Hepatocyte (in vitro differentiated cells): ENCODE measurements at regions not wholly inside any gene's neighbourhood (a gene's known extent, or its start where the extent isn't known, plus 50 kb on each side); places are given as distances from the start of the nearest gene placed in this dataset.

Experiments
- DNase-seq: peaks from one replicate; pipeline ENCODE4 v3.0.0-alpha.2; 2016; ENCODE audit warnings: low spot score
- H2AFZ ChIP-seq: fragments of 200-600 bp; sonication (generic); 2 replicates; pipeline ENCODE4 v1.6.0; 2016; ENCODE audit warnings: antibody characterized with exemption, mild to moderate bottlenecking
- H3K27ac ChIP-seq: fragments of 200-600 bp; sonication (generic); 2 replicates; pipeline ENCODE4 v1.5.1; 2016; ENCODE audit warnings: mild to moderate bottlenecking
- H3K27me3 ChIP-seq: fragments of 200-600 bp; sonication (generic); 2 replicates; pipeline ENCODE4 v1.6.1; 2016
- H3K36me3 ChIP-seq: fragments of 200-600 bp; sonication (generic); replicated peaks from 2 replicates; pipeline ENCODE4 v1.5.1; 2016; ENCODE audit warnings: low read depth; ENCODE audit not compliant: insufficient read depth
- H3K4me1 ChIP-seq: fragments of 200-600 bp; sonication (generic); 2 replicates; pipeline ENCODE4 v1.5.1; 2016; ENCODE audit warnings: mild to moderate bottlenecking, moderate library complexity; ENCODE audit not compliant: insufficient read depth
- H3K4me2 ChIP-seq: fragments of 200-600 bp; sonication (generic); 2 replicates; pipeline ENCODE4 v1.6.0; 2016
- H3K4me3 ChIP-seq: fragments of 200-600 bp; sonication (generic); 2 replicates; pipeline ENCODE4 v1.5.1; 2016; ENCODE audit warnings: mild to moderate bottlenecking
- H3K79me2 ChIP-seq: fragments of 200-600 bp; sonication (generic); 2 replicates; pipeline ENCODE4 v1.6.0; 2017; ENCODE audit warnings: mild to moderate bottlenecking
- H3K9me2 ChIP-seq: fragments of 200-600 bp; sonication (generic); replicated peaks from 2 replicates; pipeline ENCODE4 v1.6.0; 2017; ENCODE audit warnings: mild to moderate bottlenecking; ENCODE audit not compliant: insufficient read depth
- H3K9me3 ChIP-seq: fragments of 200-600 bp; sonication (generic); 2 replicates; pipeline ENCODE4 v1.5.1; 2016; ENCODE audit warnings: low read depth, mild to moderate bottlenecking
- H4K20me1 ChIP-seq: fragments of 200-600 bp; sonication (generic); 2 replicates; pipeline ENCODE4 v1.6.0; 2016; ENCODE audit warnings: mild to moderate bottlenecking; ENCODE audit not compliant: insufficient read depth, poor library complexity, severe bottlenecking
- CTCF ChIP-seq: fragments of 200-600 bp; sonication (generic); IDR thresholded peaks from 2 replicates; pipeline ENCODE4 v1.5.1; 2016; ENCODE audit warnings: antibody characterized with exemption, mild to moderate bottlenecking; ENCODE audit not compliant: poor library complexity
- EZH2 ChIP-seq: fragments of 200-600 bp; sonication (generic); IDR thresholded peaks from 2 replicates; pipeline ENCODE4 v1.6.1; 2016; ENCODE audit warnings: antibody characterized with exemption, mild to moderate bottlenecking, borderline replicate concordance
- EZH2phosphoT487 ChIP-seq: fragments of 200-600 bp; sonication (generic); IDR thresholded peaks from one replicate; pipeline ENCODE4 v1.6.1; 2018; ENCODE audit warnings: antibody characterized with exemption, mild to moderate bottlenecking, low read depth, moderate library complexity; ENCODE audit not compliant: unreplicated experiment, severe bottlenecking
- WGBS: methylation state at CpG from one replicate; pipeline ENCODE4 v1.1.6; 2016; ENCODE audit warnings: low lambda C conversion rate; ENCODE audit errors: missing lambda C conversion rate; 5-methylcytosine and 5-hydroxymethylcytosine counted together

DNA sequence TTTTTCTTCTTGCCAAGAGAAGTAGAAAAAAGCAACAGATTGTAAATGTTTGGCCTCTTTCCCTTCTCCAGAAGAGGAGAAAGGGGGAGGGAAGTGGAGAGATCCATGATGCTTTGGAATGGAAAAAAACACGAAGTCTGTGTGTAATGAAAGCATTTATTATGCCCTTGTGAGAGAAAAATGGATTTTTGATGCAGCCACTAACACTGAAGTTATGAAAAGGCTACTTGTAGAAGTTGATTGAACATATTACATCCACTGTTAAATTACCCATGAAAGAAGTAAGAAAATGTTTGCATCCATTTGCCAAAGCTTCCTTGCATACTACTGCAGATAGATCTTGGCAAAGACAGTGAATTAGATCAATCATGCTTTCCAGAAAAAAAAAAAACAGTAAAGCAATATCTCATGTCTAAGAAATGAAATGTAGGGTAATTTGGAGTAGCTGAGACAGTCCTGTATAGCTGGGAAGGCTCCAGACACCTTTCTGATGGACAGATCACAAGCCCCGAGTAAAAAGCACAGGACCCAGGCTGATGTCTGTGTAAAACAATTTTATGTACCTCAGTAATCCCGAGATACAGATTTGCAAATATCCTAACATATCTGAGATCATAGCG, 295.5 kb downstream of the PLOD2 start:
- no peaks in the 10 kb centered on the region for H3K9me3 ChIP-seq
- no peaks in the 10 kb centered on the region for H4K20me1 ChIP-seq
- DNase-seq, result no peak
- no peaks in the 10 kb centered on the region for H3K27me3 ChIP-seq
- no peaks in the 10 kb centered on the region for H3K36me3 ChIP-seq
- no peak overlapping the region for H3K4me2 ChIP-seq
- no peaks in the 10 kb centered on the region for H3K9me2 ChIP-seq
- H3K4me1 ChIP-seq, result no peaks in the 10 kb centered on the region
- no peak overlapping the region for H3K4me3 ChIP-seq
- H3K27ac ChIP-seq, result no peak overlapping the region
- no peaks in the 10 kb centered on the region for H3K79me2 ChIP-seq
- WGBS, result 69% methylated on average over 4 of the region's 4 CpGs
- H2AFZ ChIP-seq, result no peak overlapping the region
- no peak for TF ChIP-seq EZH2
- TF ChIP-seq CTCF, result no peak
- TF ChIP-seq EZH2phosphoT487, result no peak

DNA sequence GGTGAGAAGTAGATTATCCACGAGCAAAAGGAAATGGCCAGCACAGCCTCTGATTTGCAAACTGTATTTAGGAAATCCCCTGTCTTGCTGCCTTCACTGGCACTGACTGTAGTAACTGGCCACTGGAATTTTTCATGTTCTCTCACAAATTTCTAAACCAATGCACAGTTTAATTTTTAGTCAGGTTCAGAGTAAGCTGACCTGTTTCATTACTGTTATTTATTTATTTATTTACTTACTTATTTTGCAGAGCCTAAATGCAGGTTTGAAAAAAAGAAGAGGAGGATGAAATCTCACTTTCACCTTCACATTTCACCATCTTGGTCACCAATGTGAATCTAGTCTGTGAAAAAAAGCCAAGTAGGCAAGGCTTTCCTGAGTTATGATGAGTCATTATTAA, 291.0 kb downstream of the PLOD2 start:
- no peak overlapping the region for H2AFZ ChIP-seq
- no peaks in the 10 kb centered on the region for H3K36me3 ChIP-seq
- no peak overlapping the region for H3K27ac ChIP-seq
- H3K27me3 ChIP-seq, result no peaks in the 10 kb centered on the region
- no peaks in the 10 kb centered on the region for H3K79me2 ChIP-seq
- H3K4me2 ChIP-seq, result no peak overlapping the region
- no peak overlapping the region for H3K4me3 ChIP-seq
- no peaks in the 10 kb centered on the region for H4K20me1 ChIP-seq
- no peak for DNase-seq
- no peak for TF ChIP-seq CTCF
- no peak for TF ChIP-seq EZH2
- TF ChIP-seq EZH2phosphoT487, result no peak
- no peaks in the 10 kb centered on the region for H3K9me3 ChIP-seq
- 61% methylated on average over 1 of the region's 1 CpG for WGBS
- H3K4me1 ChIP-seq, result no peaks in the 10 kb centered on the region
- H3K9me2 ChIP-seq, result no peaks in the 10 kb centered on the region

DNA sequence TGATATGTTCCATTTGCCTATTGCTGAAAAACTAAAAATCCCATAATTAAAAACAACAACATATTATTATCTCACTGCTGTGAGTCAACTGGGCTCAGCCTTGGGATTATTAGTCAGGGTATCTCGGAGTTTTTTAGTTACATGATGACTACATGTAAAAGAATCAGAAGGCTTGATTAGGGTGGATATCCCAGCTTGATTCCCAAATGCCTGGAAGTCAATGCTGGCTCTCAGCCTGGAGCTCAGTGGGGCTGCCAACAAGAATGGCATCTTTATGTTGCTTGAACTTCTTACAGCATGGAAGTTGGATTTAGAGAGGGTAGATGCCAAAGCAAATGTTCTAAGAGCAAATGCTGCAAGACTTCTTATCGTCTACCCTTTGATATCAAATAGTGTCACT, 278.5 kb downstream of the PLOD2 start:
- Histone ChIP-seq H2AFZ (no peak overlapping the region), H3K4me1 (no peaks in the 10 kb centered on the region), H3K27me3 (no peaks in the 10 kb centered on the region), H3K27ac (no peak overlapping the region), H3K4me3 (no peak overlapping the region), H3K36me3 (no peaks in the 10 kb centered on the region), H3K9me3 (no peaks in the 10 kb centered on the region), H3K79me2 (no peaks in the 10 kb centered on the region), H4K20me1 (no peaks in the 10 kb centered on the region), H3K9me2 (no peaks in the 10 kb centered on the region), H3K4me2 (no peak overlapping the region)
- TF ChIP-seq CTCF (no peak), EZH2 (no peak), EZH2phosphoT487 (no peak)
- 75% methylated on average over 2 of the region's 2 CpGs for WGBS
- no peak for DNase-seq

DNA sequence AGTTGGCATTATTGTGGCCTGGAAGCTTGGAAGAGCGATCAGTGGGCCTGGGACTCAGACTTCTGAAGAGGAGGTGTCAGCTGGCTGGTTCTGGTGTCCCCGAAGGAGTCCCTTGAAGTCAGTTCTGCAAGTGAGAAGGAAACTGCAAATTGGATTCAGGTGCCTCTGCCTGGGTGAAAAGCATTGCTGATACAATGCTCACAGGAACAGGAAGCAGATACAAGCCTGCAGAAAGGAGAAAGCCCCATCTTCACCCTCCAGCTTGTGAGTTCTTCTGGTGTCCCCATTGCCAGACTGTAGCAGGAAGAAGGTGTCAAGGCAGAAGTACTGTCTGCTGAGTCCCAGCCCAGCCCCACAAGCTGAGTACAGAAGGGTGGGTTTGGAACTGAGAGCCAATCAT, 271.3 kb downstream of the PLOD2 start:
- no peaks in the 10 kb centered on the region for H3K9me2 ChIP-seq
- no peaks in the 10 kb centered on the region for H4K20me1 ChIP-seq
- DNase-seq, result no peak
- no peak overlapping the region for H3K4me3 ChIP-seq
- 38% methylated on average over 2 of the region's 2 CpGs for WGBS
- H3K79me2 ChIP-seq, result no peaks in the 10 kb centered on the region
- H3K9me3 ChIP-seq, result no peaks in the 10 kb centered on the region
- no peak overlapping the region for H3K27ac ChIP-seq
- no peaks in the 10 kb centered on the region for H3K36me3 ChIP-seq
- TF ChIP-seq CTCF (no peak), EZH2phosphoT487 (no peak), EZH2 (no peak)
- no peak overlapping the region for H3K4me2 ChIP-seq
- no peaks in the 10 kb centered on the region for H3K4me1 ChIP-seq
- no peak overlapping the region for H2AFZ ChIP-seq
- no peaks in the 10 kb centered on the region for H3K27me3 ChIP-seq
